ENCODE measurements at regions not wholly inside any gene's neighbourhood (a gene's known extent, or its start where the extent isn't known, plus 50 kb on each side); places are given as distances from the start of the nearest gene placed in this dataset.

DNA sequence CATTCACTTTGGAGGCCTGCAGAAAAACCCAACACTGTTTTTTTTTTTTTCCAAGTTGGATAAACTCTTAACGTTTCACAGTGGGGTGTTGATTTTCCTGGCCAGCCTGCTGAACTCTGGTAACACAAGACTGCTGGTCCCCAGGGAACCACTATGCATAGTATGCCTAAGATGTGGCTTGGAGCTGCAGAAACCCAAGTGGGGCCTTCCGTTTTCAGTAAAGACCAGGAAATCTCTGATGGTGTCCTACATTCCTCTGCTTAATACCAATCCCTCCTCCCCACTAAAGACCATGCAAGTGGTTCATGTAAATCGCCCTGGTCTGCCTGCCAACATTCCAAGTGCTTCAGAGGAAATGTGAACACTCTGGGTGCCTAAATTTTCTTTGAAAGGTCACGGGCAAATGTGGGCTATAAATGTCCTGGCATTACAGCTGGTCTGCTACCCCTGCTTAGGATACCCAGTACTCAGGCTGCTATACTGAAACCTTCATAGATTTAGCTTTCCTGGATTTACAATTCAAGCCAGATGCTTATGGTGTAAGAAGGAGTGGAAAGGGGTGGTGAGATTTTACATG, 615.4 kb downstream of the MAFB start:
- no peak overlapping the region for H3K9ac ChIP-seq (ENCODE audit: low read depth, low read length, poor library complexity)
- no peak overlapping the region for H2BK120ac ChIP-seq (ENCODE audit: low read depth, low read length)
- no peak overlapping the region for H4K91ac ChIP-seq (ENCODE audit: low read depth, low read length, poor library complexity)
- no peaks in the 10 kb centered on the region for H3K27me3 ChIP-seq (ENCODE audit: control insufficient read depth in 3 of 3, insufficient read depth in 3 of 3, low read depth in 1 of 3, low read length in 3 of 3)
- no peak overlapping the region for H3K4ac ChIP-seq (ENCODE audit: low read length)
- no peak overlapping the region for H2BK15ac ChIP-seq (ENCODE audit: low read length)
- no peaks in the 10 kb centered on the region for H3K79me1 ChIP-seq (ENCODE audit: low read depth, low read length)
- no CpG with 5 or more reads among the region's 4 CpGs for WGBS, 2 donors (ENCODE audit: extremely low coverage in 2 of 2, insufficient read length in 2 of 2, insufficient replicate concordance in 1 of 2)
- no peak overlapping the region for H3K27ac ChIP-seq (replicated peaks; ENCODE audit: low read length)
- H3K23ac ChIP-seq (ENCODE audit: low read depth, low read length, poor library complexity), result no peak overlapping the region
- no peak overlapping the region for H3K14ac ChIP-seq (ENCODE audit: low read length)
- H3K9me3 ChIP-seq (replicated peaks in 1 of 2; ENCODE audit: control insufficient read depth in 2 of 2, insufficient read depth in 1 of 2, low read depth in 1 of 2, low read length in 2 of 2), result no peaks in the 10 kb centered on the region
- no peak overlapping the region for H3K18ac ChIP-seq (ENCODE audit: low read length)
- H2BK5ac ChIP-seq (ENCODE audit: low read length), result no peak overlapping the region
- no peak for DNase-seq (ENCODE audit: low spot score)
- H3K4me3 ChIP-seq (ENCODE audit: low read length in 2 of 2), result no peak overlapping the region
- no peak overlapping the region for H2AFZ ChIP-seq (ENCODE audit: low read length)
- H2AK5ac ChIP-seq (ENCODE audit: low read depth, low read length), result no peak overlapping the region
- H2BK12ac ChIP-seq (ENCODE audit: low read length), result no peak overlapping the region
- H3K36me3 ChIP-seq (replicated peaks in 1 of 2; ENCODE audit: control insufficient read depth in 2 of 2, insufficient read depth in 2 of 2, low read length in 2 of 2), result no peaks in the 10 kb centered on the region
- H3K4me1 ChIP-seq (ENCODE audit: control insufficient read depth in 2 of 2, insufficient read depth in 1 of 2, low read depth in 1 of 2, low read length in 2 of 2), result peaks cover 0 to 2% of the 10 kb centered on the region in 2 donors
- no peak overlapping the region for H3K4me2 ChIP-seq (ENCODE audit: insufficient read depth, low read length, poor library complexity, severe bottlenecking)
- H4K8ac ChIP-seq (ENCODE audit: low read depth, low read length), result no peak overlapping the region

DNA sequence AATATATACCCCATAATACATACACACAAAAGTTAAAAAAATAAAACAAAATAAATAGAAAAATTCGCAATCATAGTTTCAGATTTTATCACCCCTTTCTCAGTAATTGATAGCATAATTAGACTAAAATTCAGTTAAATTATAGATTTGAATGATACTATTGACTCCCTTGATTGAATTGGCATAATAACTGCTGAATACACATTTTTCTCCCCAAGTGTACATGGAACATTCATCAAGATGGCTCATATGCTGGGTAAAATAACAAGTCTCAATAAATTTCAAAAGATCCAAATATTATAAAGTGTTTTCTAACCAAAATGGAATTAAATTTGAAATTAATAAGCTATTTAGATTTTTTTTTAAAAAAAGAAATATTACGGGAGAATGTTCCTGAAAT, 616.1 kb downstream of the MAFB start:
- peaks cover 0 to 2% of the 10 kb centered on the region in 2 donors for H3K4me1 ChIP-seq (ENCODE audit: control insufficient read depth in 2 of 2, insufficient read depth in 1 of 2, low read depth in 1 of 2, low read length in 2 of 2)
- H3K18ac ChIP-seq (ENCODE audit: low read length), result no peak overlapping the region
- no peak overlapping the region for H3K27ac ChIP-seq (replicated peaks; ENCODE audit: low read length)
- H3K27me3 ChIP-seq (ENCODE audit: control insufficient read depth in 3 of 3, insufficient read depth in 3 of 3, low read depth in 1 of 3, low read length in 3 of 3), result no peaks in the 10 kb centered on the region
- H3K9ac ChIP-seq (ENCODE audit: low read depth, low read length, poor library complexity), result no peak overlapping the region
- no peak overlapping the region for H2BK120ac ChIP-seq (ENCODE audit: low read depth, low read length)
- no peak overlapping the region for H2AFZ ChIP-seq (ENCODE audit: low read length)
- no CpG with 5 or more reads among the region's 2 CpGs for WGBS, 2 donors (ENCODE audit: extremely low coverage in 2 of 2, insufficient read length in 2 of 2, insufficient replicate concordance in 1 of 2)
- no peak overlapping the region for H3K4me3 ChIP-seq (ENCODE audit: low read length in 2 of 2)
- no peak overlapping the region for H3K4ac ChIP-seq (ENCODE audit: low read length)
- no peak overlapping the region for H4K91ac ChIP-seq (ENCODE audit: low read depth, low read length, poor library complexity)
- H2AK5ac ChIP-seq (ENCODE audit: low read depth, low read length), result no peak overlapping the region
- H3K36me3 ChIP-seq (replicated peaks in 1 of 2; ENCODE audit: control insufficient read depth in 2 of 2, insufficient read depth in 2 of 2, low read length in 2 of 2), result no peaks in the 10 kb centered on the region
- H2BK15ac ChIP-seq (ENCODE audit: low read length), result no peak overlapping the region
- H3K79me1 ChIP-seq (ENCODE audit: low read depth, low read length), result no peaks in the 10 kb centered on the region
- DNase-seq (ENCODE audit: low spot score), result no peak
- H3K23ac ChIP-seq (ENCODE audit: low read depth, low read length, poor library complexity), result no peak overlapping the region
- no peak overlapping the region for H3K14ac ChIP-seq (ENCODE audit: low read length)
- H3K9me3 ChIP-seq (replicated peaks in 1 of 2; ENCODE audit: control insufficient read depth in 2 of 2, insufficient read depth in 1 of 2, low read depth in 1 of 2, low read length in 2 of 2), result no peaks in the 10 kb centered on the region
- no peak overlapping the region for H2BK5ac ChIP-seq (ENCODE audit: low read length)
- no peak overlapping the region for H2BK12ac ChIP-seq (ENCODE audit: low read length)
- no peak overlapping the region for H4K8ac ChIP-seq (ENCODE audit: low read depth, low read length)
- H3K4me2 ChIP-seq (ENCODE audit: insufficient read depth, low read length, poor library complexity, severe bottlenecking), result no peak overlapping the region

DNA sequence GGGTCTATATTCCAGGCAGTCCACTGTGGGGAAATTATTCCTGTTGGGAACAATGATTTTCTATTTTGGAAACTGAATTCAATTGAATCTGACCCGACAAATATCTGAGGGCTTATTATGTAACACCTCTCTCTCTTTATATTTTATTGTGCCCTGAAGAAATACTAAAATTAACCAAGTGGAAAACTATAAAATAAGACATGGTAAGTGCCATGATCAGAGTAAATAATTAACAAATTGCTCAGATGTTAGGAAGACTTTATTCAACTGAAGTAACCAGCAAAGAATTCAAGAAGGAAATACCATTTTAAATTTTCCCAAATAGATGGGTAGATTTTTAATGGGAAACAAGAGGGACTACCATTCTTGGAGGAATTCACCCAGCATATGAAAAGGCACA, 632.9 kb downstream of the MAFB start:
- H3K23ac ChIP-seq (ENCODE audit: low read depth, low read length, poor library complexity), result no peak overlapping the region
- no peak overlapping the region for H2BK5ac ChIP-seq (ENCODE audit: low read length)
- H3K9me3 ChIP-seq (replicated peaks in 1 of 2; ENCODE audit: control insufficient read depth in 2 of 2, insufficient read depth in 1 of 2, low read depth in 1 of 2, low read length in 2 of 2), result peaks cover 0 to 3% of the 10 kb centered on the region in 2 donors
- H2AFZ ChIP-seq (ENCODE audit: low read length), result no peak overlapping the region
- WGBS, 2 donors (ENCODE audit: extremely low coverage in 2 of 2, insufficient read length in 2 of 2, insufficient replicate concordance in 1 of 2), result no CpG with 5 or more reads among the region's 1 CpG
- no peak overlapping the region for H3K18ac ChIP-seq (ENCODE audit: low read length)
- no peak overlapping the region for H3K4me2 ChIP-seq (ENCODE audit: insufficient read depth, low read length, poor library complexity, severe bottlenecking)
- H4K91ac ChIP-seq (ENCODE audit: low read depth, low read length, poor library complexity), result no peak overlapping the region
- H3K4me1 ChIP-seq (ENCODE audit: control insufficient read depth in 2 of 2, insufficient read depth in 1 of 2, low read depth in 1 of 2, low read length in 2 of 2), result no peaks in the 10 kb centered on the region
- no peak overlapping the region for H4K8ac ChIP-seq (ENCODE audit: low read depth, low read length)
- no peak overlapping the region for H2BK12ac ChIP-seq (ENCODE audit: low read length)
- H2AK5ac ChIP-seq (ENCODE audit: low read depth, low read length), result no peak overlapping the region
- H3K27ac ChIP-seq (replicated peaks; ENCODE audit: low read length), result no peak overlapping the region
- no peak overlapping the region for H3K9ac ChIP-seq (ENCODE audit: low read depth, low read length, poor library complexity)
- no peak overlapping the region for H3K4me3 ChIP-seq (ENCODE audit: low read length in 2 of 2)
- H2BK120ac ChIP-seq (ENCODE audit: low read depth, low read length), result no peak overlapping the region
- no peaks in the 10 kb centered on the region for H3K27me3 ChIP-seq (ENCODE audit: control insufficient read depth in 3 of 3, insufficient read depth in 3 of 3, low read depth in 1 of 3, low read length in 3 of 3)
- no peak overlapping the region for H2BK15ac ChIP-seq (ENCODE audit: low read length)
- H3K79me1 ChIP-seq (ENCODE audit: low read depth, low read length), result no peaks in the 10 kb centered on the region
- DNase-seq (ENCODE audit: low spot score), result no peak
- no peaks in the 10 kb centered on the region for H3K36me3 ChIP-seq (replicated peaks in 1 of 2; ENCODE audit: control insufficient read depth in 2 of 2, insufficient read depth in 2 of 2, low read length in 2 of 2)
- no peak overlapping the region for H3K14ac ChIP-seq (ENCODE audit: low read length)
- H3K4ac ChIP-seq (ENCODE audit: low read length), result no peak overlapping the region

DNA sequence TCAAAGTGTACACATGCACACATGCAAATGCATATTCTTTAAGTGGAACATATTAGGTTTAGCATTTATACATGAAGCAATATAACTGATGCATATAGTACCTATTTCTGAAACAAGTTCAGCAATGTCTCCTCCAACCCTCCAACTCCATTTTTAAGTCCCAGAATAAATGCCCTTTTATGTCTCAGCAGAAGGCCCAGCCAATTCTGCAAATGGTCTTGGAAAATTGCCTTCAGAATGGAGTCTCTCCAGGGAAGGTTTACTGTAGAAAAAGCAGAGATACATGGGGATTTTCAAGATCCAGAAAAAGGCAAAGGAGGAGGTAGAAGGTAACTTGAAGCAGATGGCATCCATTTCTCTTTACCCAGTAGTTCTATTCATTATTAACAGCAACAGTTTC, 633.3 kb downstream of the MAFB start:
- Histone ChIP-seq H4K91ac (ENCODE audit: low read depth, low read length, poor library complexity) (no peak overlapping the region), H3K27me3 (ENCODE audit: control insufficient read depth in 3 of 3, insufficient read depth in 3 of 3, low read depth in 1 of 3, low read length in 3 of 3) (no peaks in the 10 kb centered on the region), H2BK15ac (ENCODE audit: low read length) (no peak overlapping the region), H3K79me1 (ENCODE audit: low read depth, low read length) (no peaks in the 10 kb centered on the region), H3K18ac (ENCODE audit: low read length) (no peak overlapping the region), H2BK120ac (ENCODE audit: low read depth, low read length) (no peak overlapping the region), H3K23ac (ENCODE audit: low read depth, low read length, poor library complexity) (no peak overlapping the region), H2AK5ac (ENCODE audit: low read depth, low read length) (no peak overlapping the region), H3K14ac (ENCODE audit: low read length) (no peak overlapping the region), H3K4me3 (ENCODE audit: low read length in 2 of 2) (no peak overlapping the region), H3K4me2 (ENCODE audit: insufficient read depth, low read length, poor library complexity, severe bottlenecking) (no peak overlapping the region), H3K36me3 (replicated peaks in 1 of 2; ENCODE audit: control insufficient read depth in 2 of 2, insufficient read depth in 2 of 2, low read length in 2 of 2) (no peaks in the 10 kb centered on the region), H3K4me1 (ENCODE audit: control insufficient read depth in 2 of 2, insufficient read depth in 1 of 2, low read depth in 1 of 2, low read length in 2 of 2) (no peaks in the 10 kb centered on the region), H2BK5ac (ENCODE audit: low read length) (no peak overlapping the region), H3K4ac (ENCODE audit: low read length) (no peak overlapping the region), H2AFZ (ENCODE audit: low read length) (no peak overlapping the region), H3K27ac (replicated peaks; ENCODE audit: low read length) (no peak overlapping the region), H2BK12ac (ENCODE audit: low read length) (no peak overlapping the region), H3K9me3 (replicated peaks in 1 of 2; ENCODE audit: control insufficient read depth in 2 of 2, insufficient read depth in 1 of 2, low read depth in 1 of 2, low read length in 2 of 2) (peaks cover 0 to under 1% of the 10 kb centered on the region in 2 donors), H3K9ac (ENCODE audit: low read depth, low read length, poor library complexity) (no peak overlapping the region), H4K8ac (ENCODE audit: low read depth, low read length) (no peak overlapping the region)
- no peak for DNase-seq (ENCODE audit: low spot score)

All from neuronal stem cell (in vitro differentiated cells).